Fibroblast of skin of right quadriceps (primary cell): ENCODE measurements at regions not wholly inside any gene's neighbourhood (a gene's known extent, or its start where the extent isn't known, plus 50 kb on each side); places are given as distances from the start of the nearest gene placed in this dataset.

Experiments
- DNase-seq: peaks from one replicate; pipeline ENCODE4 v3.0.0-alpha.2; 2013

- DNase-seq = no peak
These were observed 129.5 kb upstream of the PRNP start for GRCh38 chr20:4556781-4557180.

GRCh38 chr20:4555188-4555890 is 130.9 kb upstream of the PRNP start:
- peak; percentile 53 for DNase-seq

GRCh38 chr20:4554346-4554745 is 131.9 kb upstream of the PRNP start:
- DNase-seq = no peak

GRCh38 chr20:4552075-4552640 is 134.1 kb upstream of the PRNP start:
- no peak for DNase-seq

DNA sequence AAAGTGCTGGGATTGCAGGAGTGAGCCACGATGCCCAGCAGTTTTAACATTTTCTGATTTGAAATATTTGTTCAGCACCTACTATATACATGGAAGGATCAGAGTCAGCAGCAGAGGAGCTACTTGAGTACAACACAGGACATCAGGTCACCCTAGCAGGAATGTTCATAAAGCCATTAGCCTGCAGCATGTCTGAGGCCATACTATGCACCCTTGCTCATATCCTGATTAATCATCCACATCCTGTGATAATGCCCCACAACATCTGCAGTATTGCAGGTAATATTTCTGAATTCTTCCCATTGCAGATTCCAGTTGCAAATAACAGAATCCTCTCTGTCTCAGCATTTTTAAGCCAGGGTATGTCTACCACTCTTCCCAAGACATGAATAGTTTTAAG is 135.5 kb upstream of the PRNP start:
- peak; percentile 31 for DNase-seq

GRCh38 chr20:4549711-4550259 is 136.5 kb upstream of the PRNP start:
- no peak for DNase-seq

DNA sequence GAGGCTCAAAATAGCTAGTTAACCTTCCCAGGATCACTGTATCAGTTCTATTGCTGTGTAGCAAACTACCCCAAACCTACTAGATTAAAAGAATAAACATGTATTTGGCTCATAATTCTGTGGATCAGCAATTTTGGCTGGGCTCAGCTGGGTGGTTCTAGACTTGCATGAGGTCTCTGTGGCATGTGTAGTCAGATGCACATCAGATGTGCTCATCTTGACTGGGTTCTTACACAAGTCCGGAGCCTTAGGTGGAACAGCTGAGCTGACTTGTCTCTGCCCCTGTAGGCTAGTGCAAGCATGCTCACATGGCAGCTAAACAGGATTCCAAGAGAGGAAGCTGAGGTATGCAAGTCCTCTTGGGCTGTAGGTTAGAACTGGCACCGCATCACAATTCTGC is 137.7 kb upstream of the PRNP start:
- DNase-seq = no peak

- DNase-seq = peak; percentile 87
These were observed 139.5 kb upstream of the PRNP start for GRCh38 chr20:4546786-4547185.

DNA sequence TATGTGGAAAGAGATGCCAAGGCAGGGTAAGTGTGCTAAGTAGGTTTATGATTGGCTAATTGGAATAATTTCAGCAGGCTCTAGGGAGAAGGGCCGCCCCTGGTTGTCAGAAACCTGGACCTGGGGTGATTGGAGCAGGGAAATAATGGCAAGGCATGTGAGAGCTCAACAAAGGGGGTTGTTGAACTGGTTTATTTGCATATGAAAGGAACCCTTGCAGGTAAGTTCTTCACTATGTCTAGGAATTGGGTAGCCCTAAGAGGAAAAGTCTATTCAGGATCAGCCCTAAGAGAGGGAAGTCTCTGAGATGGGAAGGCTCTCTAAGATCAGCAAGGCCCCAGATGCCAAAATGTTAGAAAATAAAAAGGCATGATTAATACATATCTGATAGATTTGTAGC is 139.9 kb upstream of the PRNP start:
- no peak for DNase-seq

- DNase-seq = peak; percentile 90
These were observed 140.7 kb upstream of the PRNP start for GRCh38 chr20:4545526-4545925.

DNA sequence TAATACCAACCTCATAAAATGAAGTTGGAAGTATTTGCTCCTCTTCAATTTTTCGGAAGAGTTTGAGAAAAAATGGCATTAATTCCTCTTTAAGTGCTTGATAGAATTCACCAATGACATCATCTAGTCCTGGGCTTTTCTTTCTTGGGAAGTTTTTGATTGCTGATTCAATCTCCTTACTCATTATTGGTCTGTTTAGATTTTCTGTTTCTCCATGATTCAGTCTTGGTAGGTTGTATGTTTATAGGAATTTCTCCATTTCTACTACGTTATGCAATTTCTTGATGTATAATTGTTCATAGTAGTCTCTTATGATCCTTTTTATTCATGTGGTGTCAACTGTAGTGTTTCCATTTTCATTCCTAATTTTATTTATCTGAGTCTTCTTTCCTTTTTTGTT is 141.5 kb upstream of the PRNP start:
- peak; percentile 80 for DNase-seq

DNA sequence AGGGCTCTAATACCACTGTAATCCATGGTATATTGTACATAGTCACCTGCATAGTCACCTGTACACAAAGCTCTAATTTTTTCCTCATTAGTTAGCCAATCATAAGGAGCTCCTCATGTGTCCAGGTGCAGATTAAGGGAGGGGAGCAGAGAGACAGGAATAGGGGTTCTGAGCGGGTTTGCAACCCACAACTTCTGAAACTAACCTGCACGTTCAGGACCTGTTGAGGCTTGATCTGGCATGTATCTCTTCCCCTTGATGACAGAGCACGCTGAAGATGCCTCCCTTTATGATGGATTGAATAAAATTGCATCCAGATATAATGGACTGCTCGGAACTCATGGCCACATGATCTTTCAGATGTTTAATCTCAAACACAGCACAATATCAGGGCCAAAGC is 144.0 kb upstream of the PRNP start:
- DNase-seq = no peak

GRCh38 chr20:4534315-4534714 is 151.9 kb upstream of the PRNP start:
- DNase-seq = no peak

GRCh38 chr20:4533368-4534133 is 152.7 kb upstream of the PRNP start:
- no peak for DNase-seq

- no peak for DNase-seq
These were observed 153.5 kb upstream of the PRNP start for GRCh38 chr20:4532772-4533171.

DNA sequence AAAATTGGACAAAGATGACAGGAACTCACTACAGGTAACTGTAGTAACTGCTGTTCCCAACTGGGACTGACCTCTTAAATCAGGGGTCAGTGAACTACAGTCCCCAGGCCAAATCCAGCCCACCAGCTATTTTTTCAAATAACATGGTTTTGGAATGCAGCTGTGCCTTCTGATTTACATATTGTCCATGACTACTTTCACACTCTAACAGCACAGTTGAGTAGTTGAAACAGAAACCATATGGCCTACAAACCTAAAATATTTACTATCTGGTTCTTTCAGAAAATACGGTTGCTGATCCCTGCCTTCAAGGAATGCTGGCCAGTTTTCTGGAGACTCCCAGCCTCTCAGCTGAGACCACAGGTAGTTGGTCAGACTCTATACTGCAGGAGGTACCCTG is 161.5 kb upstream of the PRNP start:
- DNase-seq = no peak

- no peak for DNase-seq
These were observed 161.9 kb upstream of the PRNP start for GRCh38 chr20:4524307-4524706.

DNA sequence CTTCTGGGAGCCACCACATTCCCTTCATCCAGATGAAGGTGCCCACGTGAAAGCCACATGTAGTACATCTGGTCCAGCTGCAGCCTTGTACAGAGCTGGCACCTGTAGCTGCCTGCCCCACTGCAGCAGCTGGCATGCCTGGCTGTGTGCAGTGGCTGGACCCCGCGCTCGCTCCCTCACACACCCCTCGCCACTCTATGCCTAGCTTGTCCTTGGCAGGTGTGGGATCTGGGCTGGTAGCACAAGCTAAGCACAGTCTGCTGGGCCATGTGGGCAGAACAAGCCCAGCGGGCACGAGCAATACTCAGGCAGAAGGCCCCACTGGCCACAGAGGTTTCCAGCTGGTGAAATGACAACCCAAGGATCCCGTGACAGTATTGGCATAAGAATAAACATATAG is 163.9 kb upstream of the PRNP start:
- DNase-seq = no peak

- DNase-seq = no peak
These were observed 164.9 kb upstream of the PRNP start for GRCh38 chr20:4521170-4521968.

- DNase-seq = no peak
These were observed 166.7 kb upstream of the PRNP start for GRCh38 chr20:4519534-4519933.

DNA sequence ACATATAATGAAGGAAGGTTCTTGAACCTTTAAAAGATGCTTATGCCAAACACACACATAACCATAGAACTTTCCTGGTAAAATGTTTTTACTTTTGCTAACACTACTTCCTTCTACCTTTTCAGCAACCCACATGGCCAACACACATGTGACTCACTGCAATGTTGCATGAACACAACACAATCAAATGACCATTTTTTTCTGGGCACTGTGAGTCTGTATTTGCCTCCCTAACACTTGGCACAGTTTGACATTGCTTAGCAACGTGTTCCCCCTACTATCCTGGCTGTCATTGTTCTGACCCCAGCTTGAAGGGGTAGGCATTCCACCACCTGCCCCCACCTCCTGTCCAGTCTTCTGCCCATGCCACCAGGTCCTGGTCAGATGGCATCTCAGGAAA is 169.4 kb upstream of the PRNP start:
- no peak for DNase-seq

- peak; percentile 82 for DNase-seq
These were observed 172.5 kb upstream of the PRNP start for GRCh38 chr20:4513720-4514119.

DNA sequence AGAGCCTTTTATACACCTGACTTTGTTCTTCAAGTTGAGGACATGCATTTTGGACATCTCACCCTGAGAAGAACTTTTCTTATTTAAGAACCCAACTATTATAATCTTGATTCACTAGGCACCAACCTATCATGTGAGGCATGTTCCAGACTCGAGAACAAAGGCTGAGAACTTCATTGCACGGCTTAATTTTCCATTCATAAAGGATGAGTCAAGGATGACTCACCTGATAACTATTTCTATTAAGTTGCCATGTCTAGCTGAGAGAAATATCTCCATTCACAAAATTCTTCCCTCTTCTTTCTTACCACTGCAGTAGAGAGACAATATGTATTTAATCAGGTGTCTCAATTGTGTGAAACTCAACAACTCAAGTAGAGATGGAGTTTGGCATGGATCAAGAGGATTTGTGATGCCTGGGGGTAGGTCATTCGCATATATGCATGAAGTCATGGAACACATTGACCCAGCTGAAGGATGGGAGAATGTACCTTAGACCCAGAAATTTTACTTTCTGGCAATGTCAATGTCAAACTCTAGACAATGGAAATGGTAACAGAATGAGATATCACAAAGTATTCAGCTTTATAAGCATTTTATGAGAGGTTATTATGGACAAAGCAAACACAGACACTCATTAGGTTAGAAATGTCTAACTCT is 173.2 kb upstream of the PRNP start:
- peak; percentile 96 for DNase-seq
